ENCODE measurements at regions not wholly inside any gene's neighbourhood (a gene's known extent, or its start where the extent isn't known, plus 50 kb on each side); places are given as distances from the start of the nearest gene placed in this dataset.

DNA sequence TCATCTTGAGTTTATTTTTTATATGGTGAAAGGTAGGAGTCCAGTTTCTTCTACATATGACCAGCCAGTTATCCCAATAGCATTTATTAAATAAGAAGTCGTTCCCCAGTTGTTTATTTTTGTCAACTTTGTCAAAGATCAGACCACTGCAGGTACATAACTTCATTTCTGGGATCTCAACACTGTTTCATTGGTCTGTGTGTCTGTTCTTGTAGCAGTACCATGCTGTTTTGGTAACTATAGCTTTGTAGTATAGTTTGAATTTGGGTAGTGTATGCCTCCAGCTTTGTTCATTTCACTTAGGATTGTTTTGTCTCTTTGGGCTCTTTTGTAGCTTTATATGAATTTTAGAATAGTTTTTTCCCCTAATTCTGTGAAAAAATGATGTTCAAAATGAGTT lies 340.4 kb upstream of the PCDH20 start:
- H3K27me3 ChIP-seq: no peaks in the 10 kb centered on the region
- no peak overlapping the region for H3K27ac ChIP-seq
- TF ChIP-seq, protein P1, sequence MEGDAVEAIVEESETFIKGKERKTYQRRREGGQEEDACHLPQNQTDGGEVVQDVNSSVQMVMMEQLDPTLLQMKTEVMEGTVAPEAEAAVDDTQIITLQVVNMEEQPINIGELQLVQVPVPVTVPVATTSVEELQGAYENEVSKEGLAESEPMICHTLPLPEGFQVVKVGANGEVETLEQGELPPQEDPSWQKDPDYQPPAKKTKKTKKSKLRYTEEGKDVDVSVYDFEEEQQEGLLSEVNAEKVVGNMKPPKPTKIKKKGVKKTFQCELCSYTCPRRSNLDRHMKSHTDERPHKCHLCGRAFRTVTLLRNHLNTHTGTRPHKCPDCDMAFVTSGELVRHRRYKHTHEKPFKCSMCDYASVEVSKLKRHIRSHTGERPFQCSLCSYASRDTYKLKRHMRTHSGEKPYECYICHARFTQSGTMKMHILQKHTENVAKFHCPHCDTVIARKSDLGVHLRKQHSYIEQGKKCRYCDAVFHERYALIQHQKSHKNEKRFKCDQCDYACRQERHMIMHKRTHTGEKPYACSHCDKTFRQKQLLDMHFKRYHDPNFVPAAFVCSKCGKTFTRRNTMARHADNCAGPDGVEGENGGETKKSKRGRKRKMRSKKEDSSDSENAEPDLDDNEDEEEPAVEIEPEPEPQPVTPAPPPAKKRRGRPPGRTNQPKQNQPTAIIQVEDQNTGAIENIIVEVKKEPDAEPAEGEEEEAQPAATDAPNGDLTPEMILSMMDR (IDR thresholded peaks at IDR 0.05): no peak
- no peak for TF ChIP-seq POLR2A (IDR thresholded peaks at IDR 0.05)
- intact Hi-C loops (cut with DNase I): no loop called here
- WGBS, 4 donors: 28 to 71% (median 63%) methylated on average over 1 of the region's 1 CpG
- H3K4me1 ChIP-seq (replicated peaks in 1 of 2): no peaks in the 10 kb centered on the region
- H3K4me3 ChIP-seq: no peak overlapping the region
- H3K36me3 ChIP-seq (replicated peaks in 1 of 2): no peaks in the 10 kb centered on the region
- no peak for DNase-seq
- H3K9me3 ChIP-seq (replicated peaks in 1 of 3): no peaks in the 10 kb centered on the region

DNA sequence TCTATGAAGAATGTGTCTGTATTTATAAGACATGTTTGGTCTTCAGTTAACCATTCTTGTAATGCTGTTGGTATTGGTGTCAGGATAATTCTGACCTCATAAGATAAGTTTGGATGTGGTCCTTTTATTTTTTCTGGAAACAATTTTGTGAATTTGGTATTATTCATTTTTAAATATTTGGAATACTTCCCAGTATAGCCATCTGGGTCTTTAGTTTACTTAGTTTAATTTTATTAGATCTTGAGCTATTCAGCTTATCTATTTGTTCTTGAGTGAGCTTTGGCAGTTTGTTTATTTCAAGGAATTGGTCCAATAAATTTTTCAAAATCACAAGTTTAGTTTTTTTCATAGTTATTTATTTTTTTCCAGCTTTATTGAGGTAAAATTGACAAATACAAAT lies 335.4 kb upstream of the PCDH20 start:
- Histone ChIP-seq H3K27ac (no peak overlapping the region), H3K4me1 (replicated peaks in 1 of 2) (no peaks in the 10 kb centered on the region), H3K4me3 (no peak overlapping the region), H3K36me3 (replicated peaks in 1 of 2) (no peaks in the 10 kb centered on the region), H3K9me3 (replicated peaks in 1 of 3) (no peaks in the 10 kb centered on the region), H3K27me3 (no peaks in the 10 kb centered on the region)
- DNase-seq: no peak
- TF ChIP-seq, protein P1 (IDR thresholded peaks at IDR 0.05): no peak
- no peak for TF ChIP-seq POLR2A (IDR thresholded peaks at IDR 0.05)
- intact Hi-C loops (cut with DNase I): no loop called here

DNA sequence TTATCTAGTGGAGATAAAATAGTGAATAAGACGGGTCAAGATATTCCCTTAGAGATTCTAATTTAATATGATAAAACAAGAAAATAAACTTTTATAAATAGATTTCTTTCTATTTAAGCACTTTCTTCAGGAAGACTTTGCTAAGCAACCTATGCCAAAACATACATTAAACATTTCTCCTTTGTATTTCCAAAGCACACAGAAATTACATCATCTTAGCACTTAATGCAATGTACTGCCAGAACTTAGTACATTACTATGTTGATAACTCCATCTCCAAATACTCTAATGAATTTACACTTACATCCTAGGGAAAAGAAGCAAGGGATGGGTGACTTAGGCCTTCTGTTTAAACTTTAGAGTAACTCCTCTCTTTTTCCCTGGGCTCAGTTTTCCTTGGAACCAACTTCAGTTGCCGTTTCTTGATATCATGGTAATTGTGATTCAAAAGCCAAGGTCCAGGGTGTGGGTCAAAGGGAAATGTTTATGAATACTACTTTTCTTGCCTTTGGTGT lies 322.6 kb upstream of the PCDH20 start:
- intact Hi-C loops (cut with DNase I): no loop called here

GRCh38 chr13:61734683-61735082 lies 319.0 kb upstream of the PCDH20 start:
- Histone ChIP-seq H3K9me3 (replicated peaks in 1 of 3) (no peaks in the 10 kb centered on the region), H3K27ac (no peak overlapping the region), H3K4me3 (no peak overlapping the region), H3K27me3 (no peaks in the 10 kb centered on the region), H3K36me3 (replicated peaks in 1 of 2) (no peaks in the 10 kb centered on the region), H3K4me1 (replicated peaks in 1 of 2) (no peaks in the 10 kb centered on the region)
- DNase-seq: no peak
- TF ChIP-seq, protein P1 (IDR thresholded peaks at IDR 0.05): no peak
- WGBS, 4 donors: 72 to 81% (median 74%) methylated on average over 1 of the region's 1 CpG
- intact Hi-C loops (cut with DNase I): no loop called here

More for the DNA sequence above, 322.6 kb upstream of the PCDH20 start:
- H3K4me3 ChIP-seq: no peak overlapping the region
- no peak overlapping the region for H3K27ac ChIP-seq
- DNase-seq: no peak
- no peak for TF ChIP-seq POLR2A (IDR thresholded peaks at IDR 0.05)
- TF ChIP-seq, protein P1 (IDR thresholded peaks at IDR 0.05): no peak
- H3K4me1 ChIP-seq (replicated peaks in 1 of 2): no peaks in the 10 kb centered on the region
- no peaks in the 10 kb centered on the region for H3K9me3 ChIP-seq (replicated peaks in 1 of 3)
- WGBS, 4 donors: 63 to 74% (median 69%) methylated on average over 2 of the region's 2 CpGs
- H3K27me3 ChIP-seq: no peaks in the 10 kb centered on the region
- no peaks in the 10 kb centered on the region for H3K36me3 ChIP-seq (replicated peaks in 1 of 2)
